KOPT-K1 (cell line): ENCODE measurements at regions not wholly inside any gene's neighbourhood (a gene's known extent, or its start where the extent isn't known, plus 50 kb on each side); places are given as distances from the start of the nearest gene placed in this dataset.

Experiments
- H3K27ac ChIP-seq: fragments of 200-600 bp; sonication (generic); 2 replicates; pipeline ENCODE4 v1.5.1; 2016; ENCODE audit warnings: antibody characterized with exemption, mild to moderate bottlenecking, low read depth, low read length; ENCODE audit not compliant: poor library complexity, severe bottlenecking
- H3K36me3 ChIP-seq: fragments of 200-600 bp; sonication (generic); 2 replicates; pipeline ENCODE4 v1.5.1; 2017; ENCODE audit warnings: antibody characterized with exemption, mild to moderate bottlenecking, low read length, moderate library complexity; ENCODE audit not compliant: insufficient read depth
- H3K9me3 ChIP-seq: fragments of 200-600 bp; sonication (generic); 2 replicates; pipeline ENCODE4 v1.5.1; 2017; ENCODE audit warnings: antibody characterized with exemption, low read length, mild to moderate bottlenecking; ENCODE audit not compliant: insufficient read depth, poor library complexity, severe bottlenecking

DNA sequence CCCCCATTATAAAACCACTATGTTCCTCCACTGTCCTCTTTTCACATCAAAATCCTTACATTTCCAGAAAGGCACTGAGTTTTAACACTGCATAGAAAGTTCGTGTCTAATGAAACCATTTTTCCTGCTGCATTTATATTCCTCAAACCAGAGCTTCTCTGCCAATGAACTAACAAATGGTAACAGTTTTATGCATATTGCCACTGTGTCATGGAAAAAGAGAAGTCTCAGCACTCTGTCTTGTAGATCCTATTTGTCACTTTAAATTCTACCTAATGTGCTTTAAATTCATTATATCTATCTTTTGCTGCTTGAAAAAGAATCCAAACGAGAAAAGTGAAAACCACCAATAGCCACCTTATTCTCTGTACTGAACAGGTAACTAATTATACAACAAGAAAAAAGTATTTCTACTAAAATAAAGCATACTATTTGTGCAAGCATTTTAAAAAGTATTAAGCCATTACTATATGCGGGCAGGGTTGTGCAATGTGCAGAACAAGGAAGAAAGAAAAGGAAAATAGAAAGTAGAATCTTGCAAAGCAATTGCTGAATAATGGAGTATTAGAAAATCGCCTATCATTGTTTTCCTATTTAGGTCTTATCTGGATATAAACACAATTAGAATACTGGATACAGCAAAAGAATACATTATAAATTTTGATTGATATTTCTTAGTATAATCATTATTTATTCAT is 328.9 kb downstream of the ZEB2 start:
- Histone ChIP-seq H3K27ac (no peak overlapping the region), H3K36me3 (no peaks in the 10 kb centered on the region), H3K9me3 (no peaks in the 10 kb centered on the region)

DNA sequence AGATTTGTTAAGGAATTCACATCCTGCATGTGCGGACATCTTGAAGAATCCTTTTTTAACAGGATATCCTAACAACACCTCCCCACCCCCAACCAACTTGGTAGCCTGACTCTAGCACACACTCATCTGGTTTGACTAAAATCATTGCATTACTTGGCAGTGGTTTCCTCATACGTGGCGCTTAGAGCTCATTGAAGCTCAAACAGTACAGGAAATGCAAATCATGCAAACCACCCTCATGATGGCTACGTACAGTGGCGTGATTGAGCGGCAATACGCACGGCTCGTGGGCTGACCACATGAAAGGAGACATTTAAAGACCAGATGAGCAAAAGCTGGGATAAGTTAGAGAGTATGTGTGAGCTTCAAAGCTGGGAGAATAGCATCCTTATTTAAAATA is 336.2 kb downstream of the ZEB2 start:
- Histone ChIP-seq H3K9me3 (no peaks in the 10 kb centered on the region), H3K36me3 (no peaks in the 10 kb centered on the region), H3K27ac (peak overlapping the region; percentile 26)

DNA sequence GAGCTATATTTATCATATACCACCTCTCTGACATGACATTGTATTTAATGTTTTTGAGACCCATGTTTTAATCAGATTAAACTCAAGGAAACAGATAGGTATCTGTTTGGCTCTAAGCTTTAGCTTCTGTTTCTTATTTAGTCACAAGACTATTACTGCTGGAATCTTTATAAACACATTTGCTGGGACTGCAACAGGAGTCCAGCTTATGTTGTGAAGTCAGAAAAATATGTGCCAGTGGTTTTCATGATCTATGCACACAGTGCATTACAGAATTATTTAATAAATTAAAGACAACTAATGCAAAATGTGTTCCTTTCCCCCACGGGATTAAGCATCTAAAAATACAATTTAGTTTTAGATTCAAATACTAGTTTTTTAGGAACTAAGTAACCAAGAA is 338.9 kb downstream of the ZEB2 start:
- no peak overlapping the region for H3K27ac ChIP-seq
- H3K9me3 ChIP-seq, result no peaks in the 10 kb centered on the region
- H3K36me3 ChIP-seq, result no peaks in the 10 kb centered on the region

DNA sequence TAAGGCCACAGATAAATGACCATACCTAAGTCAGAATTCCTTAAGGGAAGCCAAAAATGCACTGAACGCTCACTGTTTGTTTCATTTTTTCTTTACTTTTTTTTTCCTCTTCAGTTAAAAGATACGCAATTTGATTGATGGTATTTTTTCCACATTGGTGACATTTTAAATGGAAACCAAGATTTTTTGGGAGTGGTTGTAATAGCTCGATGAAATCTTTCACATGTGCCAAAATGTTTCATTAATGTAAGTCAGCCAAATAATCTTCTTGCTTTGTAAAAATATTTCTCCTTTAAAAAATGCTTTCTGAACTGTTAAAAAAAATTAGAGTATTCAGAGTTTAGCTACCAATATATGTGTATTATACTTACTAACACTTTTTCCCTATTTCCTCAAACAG is 339.8 kb downstream of the ZEB2 start:
- Histone ChIP-seq H3K36me3 (no peaks in the 10 kb centered on the region), H3K27ac (no peak overlapping the region), H3K9me3 (no peaks in the 10 kb centered on the region)

DNA sequence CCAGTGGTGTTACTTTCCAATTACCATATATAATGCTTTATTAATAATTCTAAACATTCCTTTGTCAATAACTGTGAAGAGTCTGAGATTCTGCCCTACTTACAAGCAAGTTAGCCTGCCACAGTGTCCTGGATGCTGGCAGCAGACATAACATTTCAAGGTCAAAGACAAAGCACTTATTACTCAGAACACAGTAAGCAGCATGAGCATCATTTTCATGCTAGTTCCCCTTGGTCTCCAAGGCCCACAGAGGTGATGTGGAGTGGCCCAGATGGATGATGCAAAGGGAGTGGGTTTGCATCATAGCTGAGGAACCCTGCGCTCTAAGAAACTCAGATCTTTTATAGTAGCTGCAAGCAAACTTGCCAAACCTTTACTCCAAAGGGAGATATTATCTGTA is 349.7 kb downstream of the ZEB2 start:
- Histone ChIP-seq H3K27ac (no peak overlapping the region), H3K9me3 (no peaks in the 10 kb centered on the region), H3K36me3 (no peaks in the 10 kb centered on the region)

DNA sequence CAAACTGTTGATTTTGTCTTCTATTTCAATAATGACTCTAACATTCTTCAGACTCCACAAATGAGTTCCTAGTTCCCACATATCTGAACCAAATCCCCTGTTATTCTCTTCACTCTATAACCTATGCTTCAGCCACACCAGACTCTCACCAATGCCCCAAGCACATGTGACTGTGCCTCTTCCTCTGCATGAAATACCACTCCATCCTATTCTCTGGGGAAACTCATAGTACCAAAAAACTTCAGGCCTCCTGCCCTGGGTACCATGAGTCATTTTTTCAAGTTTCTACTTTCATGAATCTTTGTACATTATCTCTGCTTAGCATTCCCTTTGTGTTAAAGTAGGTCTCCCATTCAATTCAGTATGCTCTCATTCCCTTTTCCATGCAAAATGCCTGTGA is 353.2 kb downstream of the ZEB2 start:
- Histone ChIP-seq H3K36me3 (no peaks in the 10 kb centered on the region), H3K27ac (no peak overlapping the region), H3K9me3 (no peaks in the 10 kb centered on the region)

DNA sequence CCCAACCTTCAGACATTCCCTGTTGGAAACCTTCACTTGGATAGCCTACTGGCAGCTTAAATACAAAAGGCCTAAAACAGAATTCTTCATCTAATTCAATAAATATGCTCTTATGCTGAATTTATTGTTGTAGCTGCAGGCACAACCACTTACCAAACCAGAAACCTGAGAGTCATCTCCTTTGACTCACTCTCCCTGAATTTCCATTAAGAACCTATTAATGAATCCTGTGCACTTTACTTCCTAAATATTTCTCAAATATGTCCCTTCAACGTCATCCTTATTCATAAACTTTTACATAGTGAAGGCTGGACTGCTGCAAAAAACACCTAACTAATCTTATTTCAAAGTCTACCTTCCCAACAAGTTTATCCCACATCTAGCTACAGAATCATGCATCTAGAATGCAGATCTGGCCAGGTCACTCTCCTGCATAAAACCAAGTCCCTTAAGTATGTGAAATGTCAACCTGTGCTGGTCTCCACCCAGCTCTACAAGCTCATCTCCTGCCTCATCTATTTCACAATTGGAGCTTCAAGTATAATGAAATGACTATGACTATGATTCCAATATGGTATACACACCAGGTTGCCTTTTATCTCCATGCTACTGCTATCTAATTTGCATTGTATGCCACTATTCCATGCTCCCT is 354.2 kb downstream of the ZEB2 start:
- H3K9me3 ChIP-seq, result no peaks in the 10 kb centered on the region
- H3K27ac ChIP-seq, result no peak overlapping the region
- no peaks in the 10 kb centered on the region for H3K36me3 ChIP-seq

DNA sequence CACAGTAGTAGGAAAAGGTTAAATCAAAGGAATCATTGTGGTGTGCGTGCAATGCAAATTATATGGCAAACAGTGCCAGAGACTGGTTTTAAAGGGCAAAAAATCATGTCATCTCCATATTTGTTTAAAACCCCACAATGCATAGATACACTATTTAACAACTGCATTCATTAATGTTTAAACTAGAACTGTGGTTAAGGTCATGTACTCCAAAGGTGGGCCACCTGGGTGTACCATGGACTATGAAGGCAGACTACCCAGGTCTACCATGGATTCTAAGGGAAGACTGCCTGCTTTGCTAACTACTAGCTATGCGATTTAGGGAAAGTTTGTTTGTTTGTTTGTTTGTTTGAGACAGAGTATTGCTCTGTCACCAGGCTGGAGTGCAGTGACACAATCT is 356.3 kb downstream of the ZEB2 start:
- no peak overlapping the region for H3K27ac ChIP-seq
- no peaks in the 10 kb centered on the region for H3K36me3 ChIP-seq
- no peaks in the 10 kb centered on the region for H3K9me3 ChIP-seq

DNA sequence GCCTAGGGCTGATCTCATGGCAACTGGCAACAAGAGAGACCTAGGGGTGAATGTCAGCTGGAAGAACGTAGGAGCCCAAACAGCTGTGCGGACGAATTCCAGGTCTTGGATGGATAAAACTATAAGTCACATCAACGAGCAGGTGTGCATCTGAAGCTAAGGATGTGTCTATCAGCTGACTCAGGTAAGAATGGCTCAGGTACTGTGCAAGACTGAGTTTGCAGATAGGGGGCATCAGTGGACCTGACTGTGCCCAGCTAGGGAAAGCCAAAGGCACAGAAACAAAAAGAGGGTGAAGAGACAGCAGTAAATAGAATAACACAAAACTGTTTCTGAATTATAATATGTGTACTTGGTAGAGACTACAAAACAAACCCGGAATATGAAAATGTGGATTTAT is 357.3 kb downstream of the ZEB2 start:
- no peak overlapping the region for H3K27ac ChIP-seq
- H3K36me3 ChIP-seq, result no peaks in the 10 kb centered on the region
- H3K9me3 ChIP-seq, result no peaks in the 10 kb centered on the region

DNA sequence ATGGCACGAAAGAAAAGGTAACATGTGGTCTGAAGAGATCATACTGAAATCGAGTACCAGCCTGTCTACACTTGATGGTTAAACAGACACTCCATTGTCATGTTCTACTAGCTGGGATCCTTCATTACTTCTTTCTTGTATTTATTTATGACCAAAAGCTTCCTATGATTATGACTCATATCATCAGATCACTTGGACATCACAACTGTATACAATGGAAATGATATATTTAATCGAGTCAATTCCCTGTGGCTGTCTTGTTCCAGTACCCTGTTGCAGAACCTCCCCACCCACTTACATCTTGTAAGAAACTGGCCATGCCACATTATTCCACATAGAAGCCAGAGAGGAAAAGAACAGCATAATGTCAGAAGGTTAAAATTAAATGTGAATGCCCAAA is 358.9 kb downstream of the ZEB2 start:
- H3K9me3 ChIP-seq, result no peaks in the 10 kb centered on the region
- H3K27ac ChIP-seq, result no peak overlapping the region
- H3K36me3 ChIP-seq, result no peaks in the 10 kb centered on the region

DNA sequence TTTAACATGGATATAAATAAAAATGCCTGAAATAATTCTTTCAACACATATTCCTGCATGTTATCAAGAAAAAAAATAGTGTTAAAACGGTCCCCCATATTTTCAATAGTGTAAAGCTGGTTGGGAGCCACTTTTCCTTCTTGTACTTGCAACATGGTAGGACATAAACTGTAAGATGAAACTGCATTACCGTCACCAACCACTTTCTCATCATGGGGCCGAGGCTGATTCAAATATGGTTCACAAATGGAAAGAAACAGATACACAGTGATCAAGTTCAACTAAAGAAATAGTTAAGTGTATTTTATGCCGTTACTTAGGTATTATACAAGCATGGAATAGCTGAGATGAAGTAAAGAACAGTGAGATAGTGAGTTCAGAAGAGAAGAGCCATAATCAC is 360.7 kb downstream of the ZEB2 start:
- no peaks in the 10 kb centered on the region for H3K9me3 ChIP-seq
- H3K36me3 ChIP-seq, result no peaks in the 10 kb centered on the region
- no peak overlapping the region for H3K27ac ChIP-seq

DNA sequence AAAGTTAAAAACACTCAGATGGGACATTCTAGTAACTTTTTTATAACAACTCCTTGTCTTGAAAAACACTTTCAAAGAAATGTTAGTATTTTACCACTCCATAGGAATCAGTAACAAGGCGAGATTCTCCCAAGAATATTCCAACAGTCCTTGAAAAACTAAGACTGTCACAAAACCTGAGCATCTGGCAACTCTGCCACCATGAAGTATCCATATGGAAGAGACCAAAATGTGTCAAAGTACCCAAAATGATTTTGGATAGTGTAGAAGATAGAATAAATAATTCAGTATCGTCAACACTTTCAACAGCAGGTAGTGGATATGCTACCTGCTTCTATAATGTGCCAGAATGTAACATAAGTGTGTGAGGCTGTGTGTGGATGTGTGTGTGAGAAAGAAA is 361.8 kb downstream of the ZEB2 start:
- H3K36me3 ChIP-seq, result no peaks in the 10 kb centered on the region
- H3K27ac ChIP-seq, result no peak overlapping the region
- no peaks in the 10 kb centered on the region for H3K9me3 ChIP-seq

DNA sequence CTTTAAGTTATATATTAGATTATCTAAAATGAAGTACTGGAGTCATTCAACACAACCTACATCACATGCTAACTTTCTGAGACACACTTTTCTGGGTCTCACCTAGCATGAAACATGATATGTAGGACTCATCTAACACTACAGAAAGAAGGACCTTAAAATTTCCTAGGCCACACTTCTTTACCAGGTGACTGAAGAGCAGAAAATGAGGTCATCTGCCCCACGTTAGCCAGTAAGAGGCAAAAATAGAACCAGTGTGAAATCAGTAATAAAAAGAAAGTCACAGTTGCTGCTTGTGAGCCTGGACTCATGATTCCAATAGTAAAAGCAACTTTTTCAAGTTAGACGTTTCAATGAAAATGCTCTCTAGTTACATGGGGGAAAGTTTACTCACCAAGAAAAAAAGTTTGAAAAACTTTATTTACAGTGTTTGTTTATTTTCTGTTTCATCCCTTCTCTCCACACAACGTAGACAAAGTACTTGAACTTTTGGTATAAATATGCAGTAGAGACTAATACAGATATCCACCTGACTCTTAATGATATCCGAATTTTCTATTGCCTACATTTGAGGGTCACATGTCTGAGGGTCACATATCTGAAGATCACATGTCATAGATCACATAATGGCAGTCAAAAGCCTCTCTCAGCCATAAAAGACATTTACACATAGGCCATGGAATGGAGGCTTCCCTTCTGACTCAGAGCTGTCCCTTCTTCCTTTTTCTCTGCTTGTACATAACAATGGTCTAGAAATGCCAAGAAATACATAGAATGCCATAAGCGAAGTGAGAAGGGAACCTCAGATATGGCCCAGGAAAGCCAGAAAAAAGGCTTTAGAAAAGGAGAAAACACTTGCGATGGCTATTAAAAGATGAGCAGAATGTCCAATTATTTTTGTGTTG is 362.9 kb downstream of the ZEB2 start:
- Histone ChIP-seq H3K9me3 (no peaks in the 10 kb centered on the region), H3K36me3 (no peaks in the 10 kb centered on the region), H3K27ac (no peak overlapping the region)

DNA sequence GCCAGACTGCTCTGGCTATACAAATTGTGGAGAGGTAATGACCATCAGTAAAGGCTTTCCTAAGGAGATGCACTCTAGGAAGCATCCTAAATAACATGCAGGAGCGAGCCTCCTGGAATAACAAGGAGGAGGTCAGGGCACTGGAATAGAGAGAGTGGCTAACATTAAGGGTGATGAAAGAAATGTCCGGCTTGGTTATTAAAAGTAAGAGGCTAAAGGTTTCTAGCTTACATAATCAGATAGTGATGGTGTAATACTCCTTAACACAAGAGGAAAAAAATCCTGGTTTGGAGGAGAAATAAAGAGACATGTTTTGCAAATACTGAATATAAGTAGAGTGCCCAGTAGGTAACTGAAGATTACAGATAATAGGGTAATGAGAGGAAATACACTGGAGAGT is 365.7 kb downstream of the ZEB2 start:
- Histone ChIP-seq H3K27ac (no peak overlapping the region), H3K9me3 (no peaks in the 10 kb centered on the region), H3K36me3 (no peaks in the 10 kb centered on the region)

DNA sequence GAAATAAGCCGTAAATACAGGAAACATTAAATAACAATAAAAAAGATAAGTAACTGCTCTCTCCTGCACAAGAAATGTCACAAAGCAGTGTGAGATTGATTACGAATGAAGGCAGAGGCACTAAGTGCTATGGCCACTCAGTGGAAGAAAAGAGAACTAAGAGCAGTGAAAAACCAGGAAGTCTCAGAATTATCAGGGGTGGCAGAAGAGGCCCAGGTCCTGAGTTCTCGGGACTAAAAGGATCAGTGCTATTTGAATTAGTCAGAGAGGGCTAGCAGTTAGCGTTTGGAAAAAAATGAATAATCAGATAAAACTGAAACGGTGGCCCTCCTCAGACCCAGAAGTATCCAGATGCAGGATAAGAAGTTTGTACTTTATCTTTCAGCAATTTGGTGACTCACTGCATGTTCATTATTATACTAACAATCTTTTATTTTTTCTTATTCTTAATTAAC is 367.1 kb downstream of the ZEB2 start:
- no peak overlapping the region for H3K27ac ChIP-seq
- H3K36me3 ChIP-seq, result no peaks in the 10 kb centered on the region
- H3K9me3 ChIP-seq, result no peaks in the 10 kb centered on the region
